ENCODE measurements at regions not wholly inside any gene's neighbourhood (a gene's known extent, or its start where the extent isn't known, plus 50 kb on each side); places are given as distances from the start of the nearest gene placed in this dataset.
A peak's percentile ranks its signal among the peaks of the same experiment; 100 is the strongest.
"Not testable (repeated sequence)": the region's sequence is repeated elsewhere in the genome, so short reads cannot be mapped to it uniquely, and the experiment has no call there.

DNA sequence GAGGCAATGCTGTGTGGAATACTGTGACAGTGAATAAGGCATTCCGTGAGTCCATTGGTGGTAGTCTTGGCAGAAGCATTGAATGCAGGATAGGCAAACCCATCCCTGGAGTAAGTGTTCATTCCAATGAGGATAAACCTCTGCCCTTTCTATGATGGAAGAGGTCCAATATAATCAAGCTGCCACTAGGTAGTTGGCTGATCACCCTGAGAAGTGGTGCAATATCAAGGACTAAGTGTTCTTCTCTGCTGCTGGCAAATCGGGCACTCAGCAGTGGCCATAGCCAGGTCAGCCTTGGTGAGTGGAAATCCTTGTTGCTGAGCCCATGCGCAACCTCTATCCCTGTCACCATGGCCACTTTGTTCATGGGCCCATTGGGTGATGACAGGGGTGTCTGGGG is 70.1 kb downstream of the FBXO4 start:
- DNase-seq, result no peak

DNA sequence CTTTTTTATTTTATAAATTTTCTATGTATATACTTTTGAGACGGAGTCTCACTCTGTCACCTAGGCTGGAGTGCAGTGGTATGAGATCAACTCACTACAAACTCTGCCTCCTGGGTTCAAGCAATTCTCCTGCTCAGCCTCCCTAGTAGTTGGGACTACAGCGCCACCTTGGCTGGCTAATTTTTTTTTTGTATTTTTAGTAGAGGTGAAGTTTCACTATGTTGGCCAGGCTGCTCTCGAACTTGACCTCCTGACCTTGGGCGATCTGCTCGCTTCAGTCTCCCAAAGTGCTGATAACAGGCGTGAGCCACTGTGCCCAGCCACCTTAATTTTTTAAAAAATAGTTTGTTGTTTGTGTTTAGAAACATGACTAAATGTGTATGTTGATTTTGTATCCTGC is 76.6 kb downstream of the FBXO4 start:
- no peak for DNase-seq

DNA sequence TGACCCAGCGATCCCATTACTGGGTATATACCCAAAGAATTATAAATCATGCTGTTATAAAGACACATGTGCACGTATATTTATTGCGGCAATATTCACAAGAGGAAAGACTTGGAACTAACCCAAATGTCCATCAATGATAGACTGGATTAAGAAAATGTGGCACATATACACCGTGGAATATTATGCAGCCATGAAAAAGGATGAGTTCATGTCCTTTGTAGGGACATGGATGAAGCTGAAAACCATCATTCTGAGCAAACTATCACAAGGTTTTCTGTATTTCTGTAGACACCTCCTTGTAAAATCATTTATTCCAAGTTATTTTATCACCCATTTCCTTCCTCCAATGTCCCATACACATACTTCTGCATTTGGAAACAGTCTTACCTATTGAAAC is 78.8 kb downstream of the FBXO4 start:
- DNase-seq, result not testable (repeated sequence)

DNA sequence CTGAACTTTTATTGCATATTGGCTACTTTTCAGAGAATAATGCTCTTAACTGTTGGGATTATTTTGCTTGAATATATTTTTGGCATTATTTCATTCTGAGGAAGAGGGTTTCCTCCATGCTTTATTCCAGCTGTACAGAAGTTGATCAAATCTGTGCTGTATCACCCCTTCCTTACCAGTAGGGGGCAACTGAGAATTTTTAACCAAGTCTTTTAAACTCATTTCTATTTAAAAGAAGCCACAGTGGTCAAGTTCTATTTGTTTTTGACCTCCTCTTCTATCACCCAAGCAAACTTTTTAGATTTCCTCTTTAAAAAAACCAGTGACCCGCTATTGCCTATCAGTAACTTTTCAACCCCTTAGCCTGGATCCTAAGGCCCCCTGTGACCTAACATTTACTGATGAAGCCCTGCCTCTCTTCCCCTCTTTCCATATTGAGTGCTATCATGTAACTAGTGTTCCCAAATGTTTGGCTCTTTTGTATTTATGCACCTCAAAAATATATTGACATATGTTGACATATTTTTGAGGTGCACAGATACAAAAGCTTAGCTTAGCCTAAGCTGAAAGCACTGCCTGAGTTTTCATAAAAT is 80.6 kb downstream of the FBXO4 start:
- DNase-seq, result peak; percentile 6

DNA sequence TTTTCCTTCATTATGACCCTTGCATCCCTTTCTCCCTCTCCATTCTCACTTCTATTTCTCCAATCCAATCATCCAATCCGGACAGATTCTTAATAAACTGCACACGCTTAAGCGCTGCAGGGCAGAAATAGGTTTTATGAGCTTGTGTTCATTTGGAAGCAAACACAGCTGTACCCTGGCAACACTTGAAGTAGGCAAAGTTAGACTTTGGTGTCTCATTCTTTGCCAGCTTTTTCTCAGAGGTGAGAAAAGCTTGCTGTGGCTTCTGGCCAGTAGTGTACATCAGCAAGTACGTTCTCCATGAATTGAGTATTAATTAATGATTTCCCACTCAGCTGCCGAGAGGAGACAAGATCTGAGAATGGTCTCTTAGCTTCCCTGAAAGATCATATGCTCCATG is 88.5 kb downstream of the FBXO4 start:
- DNase-seq, result no peak

DNA sequence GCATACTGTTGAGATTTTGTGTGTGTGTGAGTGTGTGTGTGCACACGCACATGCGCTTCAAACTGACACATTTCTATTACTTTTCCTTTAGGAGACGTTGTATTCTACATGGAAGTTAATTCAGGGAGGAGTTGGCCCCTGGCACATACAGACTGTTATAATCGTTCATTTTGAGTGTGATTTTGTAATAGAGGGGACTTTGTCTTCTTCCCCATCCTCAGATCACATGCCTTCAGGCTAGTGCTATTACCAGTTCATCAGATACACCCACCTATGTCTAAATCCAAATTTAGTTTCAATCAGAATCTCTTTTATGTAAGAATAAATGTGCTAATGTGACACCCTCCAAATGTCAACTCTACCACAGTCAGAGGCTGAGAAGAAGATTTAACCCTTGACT is 90.2 kb downstream of the FBXO4 start:
- no peak for DNase-seq

DNA sequence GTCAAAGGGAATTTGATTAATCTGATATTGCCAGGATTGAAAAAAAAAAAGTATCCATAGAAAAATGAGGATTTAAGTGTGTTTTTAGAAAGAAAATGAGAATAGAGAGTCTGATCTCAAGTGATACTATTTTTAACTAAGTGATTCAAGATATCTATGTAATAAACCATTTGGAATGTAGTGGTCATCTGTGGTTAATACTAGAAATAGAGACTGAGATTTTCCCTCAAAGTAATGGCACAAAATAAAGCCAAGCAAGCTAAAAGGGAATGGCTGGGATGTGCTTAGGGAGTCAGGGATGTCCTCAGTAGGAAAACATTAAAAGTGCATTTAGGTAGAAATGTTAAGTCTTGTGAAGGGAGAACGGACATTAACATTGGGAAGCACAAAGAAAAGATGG is 90.6 kb downstream of the FBXO4 start:
- DNase-seq, result no peak

DNA sequence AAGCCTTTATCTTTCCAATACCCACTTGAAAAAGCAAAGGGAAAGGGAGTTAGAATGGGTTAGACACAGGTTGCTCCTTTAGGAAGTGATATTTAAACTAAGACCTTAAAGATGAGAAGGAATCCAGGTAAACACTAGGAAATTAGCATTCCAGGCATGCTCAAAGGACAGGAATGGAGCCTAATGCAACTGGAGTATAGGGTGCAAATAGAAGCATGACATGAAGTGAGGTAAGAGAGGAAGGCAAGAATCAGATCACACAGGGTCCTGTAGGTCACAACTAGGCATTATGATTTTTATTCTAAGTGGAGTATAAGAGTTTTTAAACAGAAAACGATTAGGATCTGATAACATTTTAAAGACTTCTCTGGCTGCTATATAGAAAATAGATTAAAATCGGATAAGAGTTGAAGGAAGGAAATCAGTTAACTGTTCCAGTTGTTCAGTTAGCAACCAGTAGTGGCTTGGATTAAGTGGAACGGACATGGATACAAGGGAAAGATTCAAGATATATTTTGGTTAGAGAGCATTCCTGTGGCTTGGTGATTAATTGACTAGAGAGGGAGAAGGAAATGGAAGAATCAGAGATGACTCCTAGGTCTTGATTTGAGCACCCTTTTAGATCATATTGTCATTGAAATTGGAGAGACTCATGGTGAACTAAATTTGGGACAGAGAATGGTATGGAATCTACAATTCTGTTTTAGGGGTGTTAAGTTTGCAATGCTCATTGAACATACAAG is 95.9 kb downstream of the FBXO4 start:
- DNase-seq, result no peak

DNA sequence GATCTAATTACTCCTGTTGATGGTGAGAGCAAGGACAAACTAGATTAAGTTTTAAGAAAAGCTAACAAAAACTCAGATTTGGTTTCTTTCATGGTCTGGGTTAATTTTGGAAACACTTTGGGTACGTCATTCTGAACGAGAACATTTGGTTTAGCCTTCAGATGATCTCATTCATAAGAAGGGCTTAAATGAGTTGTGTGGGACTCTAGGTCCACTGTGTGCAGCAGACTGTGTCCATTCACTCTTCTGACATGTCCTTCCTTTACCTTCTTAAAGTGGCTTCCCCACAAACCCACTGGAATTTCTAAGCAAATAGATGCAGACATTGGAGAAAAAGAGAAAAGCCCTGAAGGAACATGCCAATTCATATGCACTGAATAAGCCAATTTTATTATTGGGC is 96.8 kb downstream of the FBXO4 start:
- DNase-seq, result no peak

DNA sequence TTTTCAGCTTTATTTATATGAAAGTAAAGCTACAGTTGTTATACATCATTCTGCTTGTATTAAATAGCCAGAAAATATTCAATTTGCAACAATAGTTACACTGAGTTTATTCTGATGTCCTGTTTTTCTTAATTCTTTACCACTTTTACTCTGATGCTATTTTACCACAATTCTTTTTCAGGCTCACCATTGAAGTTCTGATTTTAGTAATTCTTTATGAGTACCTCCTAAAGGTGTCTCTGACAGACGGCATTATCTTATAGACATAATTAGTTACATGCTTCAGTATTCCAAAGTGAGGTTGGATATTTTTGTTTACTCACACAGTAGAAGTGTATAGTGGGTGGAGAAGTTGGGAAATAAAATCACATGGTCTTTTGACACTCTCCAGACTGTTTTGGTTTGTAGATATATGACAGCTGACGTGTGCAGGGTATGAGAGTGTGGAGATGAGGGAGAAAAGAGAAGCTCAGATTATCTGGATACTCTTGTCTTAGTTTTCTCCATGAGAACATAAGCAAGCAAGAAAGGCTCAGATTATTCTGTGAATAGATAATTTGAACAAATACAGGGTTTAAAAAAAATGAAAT is 97.4 kb downstream of the FBXO4 start:
- no peak for DNase-seq

DNA sequence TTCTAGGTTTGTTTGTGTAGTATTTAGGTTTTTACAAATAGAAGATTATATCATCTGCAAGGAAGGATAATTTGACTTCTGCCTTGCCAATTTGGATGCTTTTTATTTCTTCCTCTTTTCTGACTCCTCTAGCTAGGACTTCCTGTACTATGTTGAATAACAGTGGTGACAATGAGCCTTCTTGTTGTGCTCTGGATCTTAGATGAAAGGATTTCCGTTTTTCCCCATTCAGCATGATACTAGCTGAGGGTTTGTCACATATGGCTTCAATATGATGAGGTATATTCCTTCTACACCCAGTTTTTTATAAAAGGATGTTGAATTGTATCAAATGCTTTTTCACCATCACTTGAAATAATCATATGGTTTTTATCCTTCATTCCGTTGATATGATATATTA is 101.4 kb downstream of the FBXO4 start:
- DNase-seq, result no peak

DNA sequence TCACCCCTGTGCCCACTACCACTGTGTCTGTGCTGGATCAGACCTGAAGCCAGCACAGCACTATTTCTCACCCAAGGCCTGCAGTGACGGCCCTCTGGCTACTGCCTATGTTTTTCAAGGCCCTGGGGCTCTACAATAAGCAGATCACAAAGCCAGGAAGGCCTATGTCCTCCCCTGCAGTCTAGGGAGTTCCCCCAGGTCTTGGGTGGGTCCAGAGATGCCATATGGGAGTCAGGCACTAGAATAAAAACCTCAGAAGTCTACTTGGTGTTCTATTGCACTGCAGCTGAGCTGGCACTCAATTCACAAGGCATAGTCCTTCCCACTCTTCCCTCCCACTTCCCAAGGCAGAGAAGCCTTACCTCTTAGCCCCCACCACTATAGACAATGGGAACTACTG is 107.1 kb downstream of the FBXO4 start:
- DNase-seq, result no peak

DNA sequence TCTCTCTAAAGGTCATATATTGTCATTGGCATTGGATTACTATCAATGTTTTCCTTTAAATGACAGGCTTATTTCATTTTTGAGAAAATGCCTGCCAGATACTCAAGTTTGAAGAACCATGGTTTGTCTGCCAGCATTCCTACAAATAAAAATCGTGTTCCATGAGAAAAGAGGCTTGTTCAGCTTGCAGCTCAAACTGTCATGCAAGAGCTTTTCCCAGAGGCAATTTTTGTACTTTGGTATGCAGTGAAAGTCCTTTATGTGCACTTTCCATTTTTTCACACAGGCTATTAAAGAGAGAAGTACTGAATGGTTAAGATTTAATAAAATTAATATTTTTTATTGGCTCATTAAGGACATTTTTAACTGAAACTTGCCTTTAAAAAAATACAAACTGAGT is 110.4 kb downstream of the FBXO4 start:
- DNase-seq, result no peak

DNA sequence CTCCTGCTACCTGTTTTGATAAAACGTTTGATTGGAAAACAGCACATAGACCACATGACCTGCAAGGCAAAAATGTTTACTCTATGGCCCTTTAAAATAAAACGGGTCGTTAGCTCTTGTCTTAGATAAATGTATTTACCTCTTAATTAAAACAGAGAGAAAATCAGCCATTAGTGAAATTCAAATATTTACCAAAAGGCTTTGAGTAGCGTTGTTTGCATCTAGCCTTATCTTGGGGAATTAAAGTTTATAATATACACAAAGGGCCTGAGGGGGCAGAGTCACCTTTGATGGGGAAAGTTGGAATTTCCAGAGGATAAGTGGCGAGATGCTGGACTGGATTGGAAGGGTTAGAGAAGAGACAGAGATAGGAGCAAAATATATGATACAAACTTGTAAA is 111.3 kb downstream of the FBXO4 start:
- no peak for DNase-seq

DNA sequence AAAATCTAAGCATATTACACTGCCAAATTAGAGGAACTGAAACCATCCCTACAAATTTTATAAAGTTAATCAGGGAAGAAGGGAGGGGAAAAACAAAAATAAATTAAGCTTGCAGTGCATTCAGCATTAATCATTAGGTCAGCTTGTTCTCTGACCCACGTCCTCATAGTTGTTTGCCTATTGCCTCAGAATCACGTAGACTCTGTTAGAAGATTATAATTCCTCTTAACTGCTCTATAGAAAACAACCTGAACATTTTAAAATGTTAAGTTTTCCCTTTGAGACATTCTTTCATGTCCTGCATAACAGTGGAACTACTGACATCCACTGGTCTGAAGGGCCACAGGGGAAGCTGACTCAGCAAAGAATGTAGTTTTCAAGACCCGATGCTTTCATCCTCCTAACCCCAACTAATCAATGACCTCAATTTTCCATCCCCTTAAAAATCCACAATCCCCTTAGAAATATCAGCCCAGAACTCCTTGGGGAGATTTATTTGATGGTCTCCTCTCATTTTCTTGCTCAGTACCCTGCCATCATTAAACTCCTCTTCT is 112.4 kb downstream of the FBXO4 start:
- no peak for DNase-seq

DNA sequence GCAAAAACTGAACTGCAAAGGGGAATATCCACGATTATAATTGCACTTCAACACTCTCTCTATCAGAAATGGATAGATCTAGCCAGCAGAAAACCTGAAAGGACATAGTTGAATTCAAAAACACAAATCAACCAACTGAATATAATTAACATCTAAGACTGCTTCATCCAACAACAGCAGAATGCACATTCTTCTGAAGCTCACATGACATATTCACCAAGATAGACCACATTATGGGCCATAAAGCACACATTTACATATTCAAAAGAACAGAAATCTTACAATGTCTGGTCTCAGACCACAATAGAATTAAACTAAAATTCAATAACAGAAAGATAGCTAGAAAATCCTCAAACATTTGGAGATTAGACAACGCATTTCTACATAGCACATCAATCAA is 118.3 kb downstream of the FBXO4 start:
- DNase-seq, result no peak

DNA sequence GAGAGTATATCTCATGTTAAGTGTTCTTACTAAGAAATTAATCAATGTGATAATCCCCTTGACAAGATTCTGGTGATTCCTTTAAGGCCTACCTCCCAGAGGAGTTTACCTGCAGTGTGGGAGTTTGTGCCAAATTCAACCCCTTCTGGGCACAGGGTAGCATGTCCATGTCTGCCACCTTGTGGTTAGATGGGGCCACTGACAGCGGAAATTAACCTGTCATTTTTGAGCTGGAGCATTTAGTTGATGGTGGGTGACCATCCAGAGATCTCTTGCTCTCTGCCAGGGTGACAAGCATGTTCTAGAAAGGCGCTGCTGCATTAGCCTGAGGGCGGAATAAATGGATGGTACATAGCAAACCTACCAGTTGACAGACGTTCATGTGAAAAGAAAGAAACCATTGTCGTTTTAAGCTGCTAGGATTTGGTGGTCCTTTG is 132.2 kb downstream of the FBXO4 start:
- peak; percentile 66 for DNase-seq

DNA sequence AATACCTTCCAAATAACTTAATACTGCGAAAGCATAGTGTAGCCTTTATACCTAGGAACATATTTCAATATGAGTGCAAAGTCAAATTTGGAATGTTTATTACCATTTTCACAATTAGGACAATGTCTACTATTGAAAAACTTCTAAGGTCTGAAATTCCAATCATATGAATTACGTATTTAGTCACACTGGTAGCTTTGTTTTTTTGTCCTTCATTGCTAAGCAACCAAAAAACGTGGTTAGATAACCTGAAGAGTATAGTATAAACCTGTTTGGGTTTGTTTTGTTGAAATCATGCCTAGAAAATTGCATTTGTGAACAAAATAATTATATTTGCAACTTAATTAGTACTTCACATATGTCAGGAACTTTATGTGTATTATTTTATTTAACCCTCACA is 134.2 kb downstream of the FBXO4 start:
- DNase-seq, result no peak

DNA sequence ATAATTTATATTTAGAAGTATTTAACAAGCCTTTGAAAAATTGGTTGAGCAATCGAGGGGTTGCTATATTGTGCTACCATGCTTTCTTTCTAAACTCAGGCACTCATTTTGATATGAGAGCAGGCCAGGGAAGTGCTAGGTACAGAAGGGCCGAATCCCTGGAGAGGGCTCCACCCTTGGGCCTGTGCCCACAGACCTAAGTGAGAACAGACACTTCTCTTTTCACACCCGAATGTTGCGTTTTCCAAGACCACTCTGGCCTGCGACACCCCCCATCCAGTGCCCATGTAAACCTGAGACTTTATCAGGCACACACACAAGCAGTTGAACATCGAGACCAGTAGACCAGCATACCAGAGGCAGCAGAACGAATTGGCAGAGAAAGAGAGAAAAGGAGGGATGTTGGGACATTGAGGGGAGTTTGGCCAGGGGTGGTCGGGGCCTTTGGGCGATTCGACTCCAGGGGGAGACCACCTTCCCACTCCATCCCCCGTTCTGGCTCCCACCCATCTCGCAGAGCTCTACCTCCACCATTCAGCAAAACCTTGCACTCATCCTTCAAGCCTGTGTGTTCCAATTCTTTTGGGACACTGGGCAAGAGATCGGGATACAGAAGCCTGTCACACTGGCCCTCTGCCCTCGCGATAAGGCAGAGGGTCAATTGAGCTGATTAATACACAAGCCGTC is 134.8 kb downstream of the FBXO4 start:
- DNase-seq, result no peak

DNA sequence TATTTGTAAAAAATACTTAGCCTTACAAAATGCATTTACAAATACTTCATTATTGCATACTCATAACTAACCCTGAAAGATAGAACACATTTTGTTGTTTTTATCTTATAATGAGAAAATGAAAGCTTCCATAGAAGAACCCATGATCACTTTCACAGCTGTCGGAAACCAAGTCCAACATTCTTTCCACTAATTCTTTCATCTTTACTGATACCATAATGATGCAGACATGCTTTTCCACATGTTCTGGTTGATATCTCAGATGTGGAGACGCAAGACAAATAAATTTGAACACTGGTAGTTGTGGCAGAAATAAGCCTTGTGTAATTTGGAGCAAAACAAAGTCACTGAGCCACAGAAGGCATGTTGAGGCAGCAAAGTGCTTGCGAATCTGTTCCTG is 136.0 kb downstream of the FBXO4 start:
- DNase-seq, result no peak

DNA sequence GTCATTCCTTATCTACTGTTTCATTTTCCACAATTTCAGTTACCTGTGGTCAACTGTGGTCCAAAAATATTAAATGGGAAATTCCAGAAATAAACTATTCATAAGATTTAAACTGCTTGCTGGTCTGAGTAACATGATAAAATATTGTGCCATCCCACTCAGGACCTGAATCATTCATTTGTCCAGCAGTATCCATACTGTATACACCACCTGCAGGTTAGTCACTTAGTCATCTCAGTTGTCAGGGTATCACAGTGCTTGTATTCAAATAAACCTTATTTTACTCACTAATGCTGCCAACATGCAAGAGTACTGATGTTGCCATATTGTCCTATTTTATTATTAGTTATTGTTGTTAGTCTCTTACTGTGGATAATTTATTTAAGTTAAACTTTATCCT is 139.7 kb downstream of the FBXO4 start:
- no peak for DNase-seq

DNA sequence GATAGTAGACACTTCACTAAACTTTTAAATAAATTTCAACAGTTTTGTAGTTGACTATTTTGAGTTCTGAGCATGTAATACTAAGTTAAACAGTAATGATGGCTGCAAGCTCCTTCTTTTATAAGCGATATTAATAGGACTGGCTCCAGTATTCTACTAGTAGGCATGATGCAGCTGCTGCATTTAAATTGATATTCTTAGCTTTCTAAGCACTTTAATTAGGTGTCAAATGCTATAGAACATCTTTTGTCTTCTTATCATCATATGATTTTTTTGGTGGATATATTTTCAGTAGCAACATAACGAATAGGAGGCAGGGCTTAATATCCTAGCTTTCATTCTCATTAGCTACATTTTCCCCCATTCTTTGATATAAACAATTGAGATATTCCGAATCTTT is 141.1 kb downstream of the FBXO4 start:
- no peak for DNase-seq

DNA sequence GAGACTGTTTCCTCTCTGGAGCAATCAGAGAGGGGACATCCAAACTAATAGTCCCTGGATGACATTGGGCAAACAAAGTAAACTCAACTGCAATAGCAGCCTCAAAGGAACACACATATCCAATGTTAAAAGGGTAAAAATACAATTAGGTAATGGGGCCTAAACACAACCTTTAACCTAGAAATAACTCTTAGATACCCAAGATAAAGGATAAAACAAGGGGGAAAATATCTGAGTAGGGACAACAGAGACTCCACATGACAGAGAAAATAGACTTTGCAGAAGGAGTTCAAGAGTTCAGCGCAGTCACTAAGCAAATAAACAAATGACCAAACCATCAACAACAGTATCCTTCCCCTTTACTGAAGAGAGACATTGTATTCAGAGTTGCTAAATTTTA is 149.3 kb downstream of the FBXO4 start:
- DNase-seq, result no peak

DNA sequence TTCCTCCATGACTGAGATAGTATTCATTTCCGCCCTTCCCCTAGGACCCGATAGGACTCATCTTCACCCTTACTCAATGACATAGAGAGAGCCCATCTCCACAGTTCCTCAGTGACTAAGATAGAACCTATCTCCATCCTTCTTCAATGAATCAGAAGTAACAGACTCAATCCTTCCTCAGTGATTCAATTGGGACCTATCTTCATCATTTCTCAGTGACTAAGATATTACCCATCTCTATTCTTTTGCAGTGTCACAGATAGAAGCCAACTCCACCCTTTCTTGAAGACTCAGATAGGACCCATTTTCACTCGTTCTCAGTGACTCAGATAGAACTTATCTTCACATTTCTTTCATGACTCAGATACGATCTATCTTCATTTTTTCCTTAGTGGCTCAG is 164.6 kb downstream of the FBXO4 start:
- no peak for DNase-seq

Measured in CD4-positive, alpha-beta T cell treated with Interleukin-10 for 1 hour (primary cell).